T-helper 2 cell treated with Interferon-gamma antibody and Interleukin-4, amounts not matched to agents 100 ng/mL and 5 ng/mL, for 36 hours (primary cell): ENCODE measurements at regions not wholly inside any gene's neighbourhood (a gene's known extent, or its start where the extent isn't known, plus 50 kb on each side); places are given as distances from the start of the nearest gene placed in this dataset.

Experiments used
- intact Hi-C: fragments of 100-400 bp; cut with micrococcal nuclease; formaldehyde crosslinking; loops from one replicate; pipeline ENCODE4 v1.15.1; 2023

DNA sequence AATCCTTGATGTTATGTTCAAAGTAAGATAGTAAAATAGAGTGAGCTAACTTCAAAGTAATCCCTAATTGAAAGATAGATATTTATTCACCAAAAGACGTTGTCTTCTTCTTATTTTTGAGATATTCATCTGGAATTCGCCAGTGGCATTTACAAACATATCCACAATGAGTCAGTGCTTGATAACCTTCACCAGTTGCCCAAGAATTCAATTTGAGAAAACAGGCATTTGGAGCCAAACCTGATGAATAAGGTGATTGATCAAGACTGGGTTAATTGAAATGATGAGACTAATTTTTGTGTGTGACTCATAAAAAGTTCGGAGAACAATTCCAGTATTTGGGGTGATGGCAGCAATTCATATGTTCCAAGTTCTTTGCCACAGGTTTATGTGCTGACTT, 344.0 kb downstream of the ARL4A start:
- intact Hi-C loops = loop anchor here (5.0 kb wide), 1 partner anchor 51 kb away; no protein-coding TSS in a partner anchor

DNA sequence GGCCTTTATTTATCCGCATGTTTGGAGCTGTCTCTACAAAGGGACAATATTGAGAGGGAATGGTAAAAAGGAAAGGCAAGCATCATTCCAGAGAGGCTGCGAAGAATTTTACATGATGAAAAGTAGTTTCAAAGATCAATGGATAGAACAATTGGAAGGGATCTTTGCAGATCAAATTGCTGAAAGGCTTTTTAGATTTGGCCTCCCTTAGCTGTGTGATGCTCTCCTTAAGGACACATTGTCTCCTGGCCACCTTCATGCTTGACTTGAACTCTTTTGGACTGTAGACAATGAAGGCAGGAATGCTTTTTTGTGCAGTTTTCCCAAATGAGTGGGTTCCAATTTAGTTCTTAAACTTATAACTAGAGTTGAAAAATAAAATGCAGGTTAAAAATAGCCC, 344.7 kb downstream of the ARL4A start:
- intact Hi-C loops = loop anchor here (5.0 kb wide), 1 partner anchor 50 kb away; no protein-coding TSS in a partner anchor

DNA sequence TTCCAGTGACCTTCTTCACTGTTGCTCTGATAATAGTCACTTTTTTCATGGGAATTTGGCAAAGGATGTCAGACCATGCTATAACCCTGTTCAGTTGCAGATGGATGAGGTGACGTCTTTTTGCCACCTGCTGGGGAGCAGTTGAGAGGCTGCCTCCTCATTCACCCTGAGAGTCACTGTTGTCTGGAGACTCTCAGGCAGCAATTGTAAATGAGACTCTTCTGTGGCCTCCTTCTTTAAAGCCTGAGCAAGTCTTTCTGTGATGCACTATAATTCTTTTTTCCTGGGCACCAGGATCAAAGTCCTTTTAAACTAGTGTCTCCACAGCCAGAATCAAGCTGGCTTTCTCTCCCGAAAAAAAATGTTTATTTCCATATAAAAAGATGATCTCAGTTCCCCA, 345.1 kb downstream of the ARL4A start:
- intact Hi-C loops = loop anchor here (5.0 kb wide), 1 partner anchor 50 kb away; no protein-coding TSS in a partner anchor

DNA sequence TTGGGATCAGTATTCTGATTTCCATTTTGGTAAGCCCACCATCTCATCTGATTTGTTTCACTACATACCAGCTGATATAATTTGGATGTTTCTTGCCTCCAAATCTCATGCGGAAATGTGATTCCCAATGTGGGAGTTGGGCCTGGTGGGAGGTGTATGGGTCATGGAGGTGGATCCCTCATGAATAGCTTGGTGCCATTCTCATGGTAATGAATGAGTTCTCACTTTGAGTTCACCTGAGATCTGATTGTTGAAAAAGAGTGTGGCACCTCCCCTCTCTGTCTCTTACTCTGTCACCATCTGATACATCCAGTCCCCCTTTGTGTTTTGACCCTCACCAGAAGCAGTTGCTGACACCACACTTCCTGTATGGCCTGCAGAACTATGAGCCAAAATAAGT, 347.3 kb downstream of the ARL4A start:
- intact Hi-C loops = loop anchor here (5.0 kb wide), 1 partner anchor 48 kb away; no protein-coding TSS in a partner anchor

DNA sequence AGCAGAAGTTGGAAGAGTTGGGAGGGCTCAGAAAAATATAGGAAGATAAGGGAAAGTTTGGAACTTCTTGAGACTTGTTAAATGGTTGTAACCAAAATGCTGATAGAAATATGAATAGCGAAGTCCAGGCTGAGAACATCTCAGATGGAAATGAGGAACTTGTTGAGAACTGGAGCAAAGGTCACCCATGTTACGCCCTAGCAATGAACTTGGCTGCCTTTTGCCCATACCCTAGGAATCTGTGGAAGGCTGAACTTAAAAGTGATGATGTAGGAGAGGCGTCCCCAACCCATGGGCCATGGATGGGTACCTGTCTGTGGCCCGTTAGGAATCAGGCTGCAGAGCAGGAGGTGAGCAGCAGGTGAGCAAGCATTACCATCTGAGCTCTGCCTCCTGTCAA, 347.8 kb downstream of the ARL4A start:
- intact Hi-C loops = no loop called here

- intact Hi-C loops = no loop called here
These were observed 348.9 kb downstream of the ARL4A start for GRCh38 chr7:13036256-13036780.

DNA sequence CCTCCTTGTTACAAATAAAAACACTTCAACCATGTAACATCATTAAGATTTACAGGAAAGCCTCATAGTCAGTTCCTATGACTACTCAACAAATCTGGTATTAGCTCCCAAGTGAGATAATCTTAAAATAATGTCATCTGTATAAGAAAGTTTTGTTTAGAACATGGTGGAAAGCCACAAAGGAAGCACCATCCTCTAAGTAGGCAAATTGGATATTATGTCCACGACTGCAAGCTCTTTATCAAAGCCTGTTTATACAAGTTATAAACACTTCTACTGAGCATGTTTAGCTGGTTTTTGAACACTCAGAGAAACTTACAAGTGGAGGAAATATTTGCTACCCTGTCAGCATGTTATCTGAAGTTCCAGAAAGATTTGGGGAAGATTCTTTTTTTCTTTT, 349.8 kb downstream of the ARL4A start:
- intact Hi-C loops = no loop called here

DNA sequence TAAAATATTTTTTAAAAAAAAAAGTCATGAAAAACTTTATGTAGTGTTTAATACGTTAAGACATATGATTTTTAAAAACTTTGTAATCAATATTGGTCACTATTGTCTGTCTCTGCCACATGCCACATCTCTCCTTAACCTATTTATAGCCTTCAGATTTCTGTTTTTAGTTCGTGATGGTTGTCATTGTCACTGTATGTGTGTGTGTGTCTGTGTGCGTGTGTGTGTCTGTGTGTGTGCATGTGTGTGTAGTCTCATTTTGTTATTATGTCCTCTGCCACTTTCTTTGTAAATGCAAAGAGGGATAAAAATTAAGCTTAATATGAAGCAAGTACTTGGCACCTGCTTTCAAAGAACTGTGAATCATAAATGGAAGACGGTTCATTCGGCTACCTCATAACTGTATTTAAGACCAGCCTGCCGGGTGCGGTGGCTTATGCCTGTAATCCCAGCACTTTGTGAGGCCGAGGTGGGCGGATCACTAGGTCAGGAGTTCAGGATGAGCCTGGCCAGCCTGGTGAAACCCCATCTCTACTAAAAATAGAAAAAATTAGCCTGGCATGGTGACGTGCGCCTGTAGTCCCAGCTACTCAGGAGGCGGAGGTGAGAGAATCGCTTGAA, 354.0 kb downstream of the ARL4A start:
- intact Hi-C loops = no loop called here

- intact Hi-C loops = no loop called here
These were observed 355.3 kb downstream of the ARL4A start for GRCh38 chr7:13042605-13043236.

GRCh38 chr7:13044309-13044708, 356.9 kb downstream of the ARL4A start:
- intact Hi-C loops = no loop called here

DNA sequence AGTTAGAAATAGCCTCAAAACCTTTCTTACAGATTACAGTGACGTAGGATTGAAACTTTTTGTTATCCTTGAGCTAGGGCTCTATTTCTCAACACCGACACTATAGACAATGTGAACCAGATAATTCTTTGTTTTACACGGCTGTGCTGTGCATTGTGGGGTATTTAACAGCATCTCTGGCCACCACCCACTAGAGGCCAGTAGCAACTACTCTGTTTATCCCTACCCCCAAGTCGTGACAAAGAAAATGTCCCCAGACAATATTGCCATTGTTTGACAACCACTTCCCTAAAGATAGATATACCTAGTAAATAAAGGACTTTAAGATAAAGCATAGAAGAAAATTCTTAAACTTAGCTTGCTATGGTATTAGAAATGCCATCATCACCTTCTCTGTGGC, 359.6 kb downstream of the ARL4A start:
- intact Hi-C loops = no loop called here

- intact Hi-C loops = no loop called here
These were observed 362.5 kb downstream of the ARL4A start for GRCh38 chr7:13049946-13050345.

DNA sequence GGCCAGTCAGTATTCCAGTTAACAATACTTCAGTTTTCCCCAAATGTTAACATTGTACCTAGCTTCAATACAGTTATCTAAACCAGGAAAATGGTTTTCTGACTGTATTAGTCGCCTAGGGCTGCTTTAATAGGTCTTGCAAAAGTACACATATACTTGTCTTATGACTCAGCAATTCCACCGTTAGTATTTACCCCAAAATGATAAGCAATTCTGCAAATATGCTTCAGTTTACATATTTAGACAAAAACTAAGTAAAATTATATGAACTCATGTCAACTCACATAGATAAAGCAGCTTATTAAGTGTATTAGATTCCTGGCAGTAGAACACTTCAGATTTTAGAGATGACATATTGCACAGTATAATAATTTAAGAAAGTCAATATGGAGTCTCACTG, 363.3 kb downstream of the ARL4A start:
- intact Hi-C loops = no loop called here

GRCh38 chr7:13055732-13056368, 368.4 kb downstream of the ARL4A start:
- intact Hi-C loops = no loop called here

- intact Hi-C loops = loop anchor here (1.0 kb wide), 1 partner anchor 371 kb away; no protein-coding TSS in a partner anchor
These were observed 370.2 kb downstream of the ARL4A start for GRCh38 chr7:13057462-13058200.

DNA sequence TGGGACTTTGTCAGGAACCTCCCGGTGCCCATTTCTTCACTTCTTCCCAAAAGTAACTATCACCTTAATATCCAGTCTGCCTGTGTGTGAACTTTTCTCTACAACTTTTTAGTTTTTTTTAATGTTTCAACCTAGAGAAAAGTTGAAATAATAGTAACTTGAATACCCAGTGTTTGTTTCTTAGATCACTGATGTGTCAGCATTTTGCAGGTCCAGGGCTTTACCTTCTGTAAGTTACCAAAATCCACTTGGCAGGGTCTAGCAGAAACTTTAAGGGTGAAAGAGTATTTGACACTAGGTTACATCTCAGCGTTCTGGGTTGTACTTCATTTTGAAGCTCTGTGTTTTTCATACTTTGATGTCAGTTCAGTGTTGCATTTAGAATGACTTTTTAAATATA, 372.7 kb downstream of the ARL4A start:
- intact Hi-C loops = no loop called here

DNA sequence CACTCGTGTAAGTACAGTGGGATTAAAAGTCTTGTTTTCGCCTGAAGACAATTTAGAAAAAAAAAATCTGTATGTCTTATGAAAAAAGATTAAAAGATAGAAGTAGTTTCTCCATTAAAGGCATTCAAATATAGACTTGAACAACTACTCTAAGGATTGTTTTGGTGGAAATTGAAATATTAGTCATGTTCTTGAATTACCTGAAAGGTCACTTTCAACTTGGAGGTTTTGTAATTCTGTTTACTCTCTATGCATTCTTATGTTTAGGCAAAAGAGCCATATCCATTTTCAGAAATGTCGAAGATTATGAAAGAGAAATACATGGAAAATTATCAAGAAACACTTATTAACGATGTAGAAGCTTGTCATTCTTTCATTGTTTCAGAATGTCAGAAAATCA, 373.7 kb downstream of the ARL4A start:
- intact Hi-C loops = no loop called here

- intact Hi-C loops = no loop called here
These were observed 375.2 kb downstream of the ARL4A start for GRCh38 chr7:13062631-13063030.

GRCh38 chr7:13067036-13067435, 379.6 kb downstream of the ARL4A start:
- intact Hi-C loops = no loop called here

- intact Hi-C loops = no loop called here
These were observed 380.6 kb downstream of the ARL4A start for GRCh38 chr7:13068032-13068431.

- intact Hi-C loops = no loop called here
These were observed 382.4 kb downstream of the ARL4A start for GRCh38 chr7:13069841-13070240.

DNA sequence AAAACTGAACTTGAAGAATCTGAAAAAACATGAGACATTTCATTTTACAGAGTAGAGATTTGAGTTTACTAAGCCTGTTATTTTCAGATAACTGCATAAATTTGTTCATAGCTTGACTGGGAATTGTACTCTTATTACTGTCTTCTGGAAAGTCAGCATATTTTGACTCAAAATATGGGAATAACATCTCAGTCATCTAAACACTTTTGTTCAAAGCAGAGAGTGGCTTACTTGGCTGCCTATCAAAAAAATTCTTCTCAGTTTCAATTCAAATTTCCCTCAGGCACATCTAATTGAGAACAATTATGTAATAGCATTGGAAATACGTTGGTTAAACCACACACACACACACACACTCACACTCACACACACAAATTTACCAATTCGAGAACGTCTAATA, 384.6 kb downstream of the ARL4A start:
- intact Hi-C loops = no loop called here
